CD8-positive, alpha-beta memory T cell (primary cell): ENCODE measurements at regions not wholly inside any gene's neighbourhood (a gene's known extent, or its start where the extent isn't known, plus 50 kb on each side); places are given as distances from the start of the nearest gene placed in this dataset.

Experiments used
- CTCF ChIA-PET: fragments of 350-600 bp; sonication (Branson Sonifier 250); formaldehyde crosslinking; loops from one replicate; lab custom pipeline; 2021; ENCODE audit warnings: antibody characterized with exemption; lab: Charles Lee
- POLR2A ChIA-PET: fragments of 350-600 bp; sonication (Branson Sonifier 250); formaldehyde crosslinking; loops from one replicate; lab custom pipeline; 2021; ENCODE audit warnings: antibody characterized with exemption; lab: Charles Lee
- DNase-seq, 5 donors: peaks; one replicate each; pipeline versions ENCODE4 v3.0.0 to v3.0.0-alpha.2; 2020 to 2022; ENCODE audit warnings: mixed read lengths in 1 of 5
- H3K27ac ChIP-seq: one replicate; pipeline ENCODE4 v1.7.0; 2013; ENCODE audit warnings: low read depth, mild to moderate bottlenecking, low read length, moderate library complexity
- H3K27me3 ChIP-seq: 2 replicates; pipeline ENCODE4 v1.7.0; 2013; ENCODE audit warnings: low read length, mild to moderate bottlenecking; ENCODE audit not compliant: insufficient read depth, poor library complexity, severe bottlenecking
- H3K36me3 ChIP-seq: 2 replicates; pipeline ENCODE4 v1.7.0; 2013; ENCODE audit warnings: mild to moderate bottlenecking, low read length, moderate library complexity; ENCODE audit not compliant: insufficient read depth
- H3K4me1 ChIP-seq: 2 replicates; pipeline ENCODE4 v1.7.0; 2013; ENCODE audit warnings: mild to moderate bottlenecking, low read length, moderate library complexity; ENCODE audit not compliant: insufficient read depth
- H3K4me3 ChIP-seq: 2 replicates; pipeline ENCODE4 v1.7.0; 2013; ENCODE audit warnings: mild to moderate bottlenecking, low read length
- H3K9me3 ChIP-seq: 2 replicates; pipeline ENCODE4 v1.7.0; 2013; ENCODE audit warnings: mild to moderate bottlenecking, low read length
- H3K27ac Mint-ChIP-seq, 8 donors: one replicate each; pipeline ENCODE4 v1.8.0; 2020 to 2021; ENCODE audit warnings: mixed read lengths in 8 of 8, mild to moderate bottlenecking in 6 of 8, inconsistent platforms in 3 of 8, moderate library complexity in 3 of 8
- H3K27me3 Mint-ChIP-seq, 2 donors: one replicate each; pipeline ENCODE4 v1.8.0; 2020 to 2021; ENCODE audit warnings: mixed read lengths in 2 of 2, mild to moderate bottlenecking in 1 of 2, moderate library complexity in 1 of 2
- H3K36me3 Mint-ChIP-seq, 3 donors: one replicate each; pipeline ENCODE4 v1.8.0; 2020 to 2021; ENCODE audit warnings: mixed read lengths in 3 of 3, inconsistent platforms in 1 of 3, mild to moderate bottlenecking in 1 of 3
- H3K4me1 Mint-ChIP-seq, 3 donors: one replicate each; pipeline ENCODE4 v1.8.0; 2020 to 2021; ENCODE audit warnings: mixed read lengths in 3 of 3, inconsistent platforms in 1 of 3, mild to moderate bottlenecking in 1 of 3
- H3K4me3 Mint-ChIP-seq, 7 donors: one replicate each; pipeline ENCODE4 v1.8.0; 2020 to 2021; ENCODE audit warnings: mixed read lengths in 7 of 7, mild to moderate bottlenecking in 6 of 7, moderate library complexity in 4 of 7, inconsistent platforms in 2 of 7
- H3K9me3 Mint-ChIP-seq, 5 donors: one replicate each; pipeline ENCODE4 v1.8.0; 2020 to 2022; ENCODE audit warnings: mixed read lengths in 5 of 5, mild to moderate bottlenecking in 3 of 5, moderate library complexity in 2 of 5, inconsistent platforms in 1 of 5

DNA sequence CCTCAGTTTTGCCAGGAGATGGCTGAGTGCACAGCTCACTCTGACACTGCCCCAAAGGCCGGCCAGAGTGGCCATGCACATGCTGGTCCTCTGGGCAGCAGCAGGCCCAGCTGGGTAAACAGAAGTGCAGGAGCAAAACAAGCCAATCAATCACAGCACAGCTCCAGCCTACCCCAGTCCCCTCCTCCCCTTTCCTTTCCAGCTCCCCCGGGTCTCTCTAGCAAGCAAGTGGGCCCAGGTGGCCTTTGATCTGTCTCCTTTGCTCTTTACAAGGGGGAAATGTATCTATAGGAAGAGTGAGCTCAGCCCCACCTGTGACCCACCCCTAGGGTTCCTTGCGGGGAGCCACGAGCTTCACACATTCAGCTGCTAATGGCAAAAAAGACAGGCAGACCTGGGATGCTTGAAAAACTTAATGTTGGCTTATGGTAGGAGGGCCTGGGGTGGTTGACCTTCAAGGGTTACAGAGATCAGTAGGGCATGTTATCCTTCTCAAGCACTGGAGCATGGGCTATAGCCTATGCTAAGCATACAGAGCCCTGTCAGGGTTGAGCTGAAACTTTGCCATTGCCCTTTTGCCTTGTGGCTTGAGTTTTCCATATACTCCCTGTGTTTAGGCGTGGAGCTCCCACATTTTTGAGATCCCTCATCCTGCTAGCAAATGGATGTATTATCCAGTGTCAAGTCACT, 57.8 kb upstream of the PLAC1 start:
- H3K9me3 ChIP-seq, result no peaks in the 10 kb centered on the region
- DNase-seq, result no peak
- no peak overlapping the region for H3K27ac ChIP-seq
- POLR2A ChIA-PET, result no interaction called here
- no peak overlapping the region for H3K4me3 ChIP-seq
- CTCF ChIA-PET, result no interaction called here
- H3K36me3 Mint-ChIP-seq, result no peaks in the 10 kb centered on the region
- peaks cover 6 to 10% (median 10%) of the 10 kb centered on the region in 3 donors for H3K4me1 Mint-ChIP-seq
- H3K4me3 Mint-ChIP-seq, result no peak overlapping the region
- peaks cover 0 to 11% of the 10 kb centered on the region in 2 donors for H3K27me3 Mint-ChIP-seq
- H3K27me3 ChIP-seq, result no peaks in the 10 kb centered on the region
- H3K9me3 Mint-ChIP-seq, result no peaks in the 10 kb centered on the region
- no peaks in the 10 kb centered on the region for H3K4me1 ChIP-seq
- H3K36me3 ChIP-seq, result no peaks in the 10 kb centered on the region
- H3K27ac Mint-ChIP-seq, result peak overlapping the region in 1 of 8 donors; percentile 61

DNA sequence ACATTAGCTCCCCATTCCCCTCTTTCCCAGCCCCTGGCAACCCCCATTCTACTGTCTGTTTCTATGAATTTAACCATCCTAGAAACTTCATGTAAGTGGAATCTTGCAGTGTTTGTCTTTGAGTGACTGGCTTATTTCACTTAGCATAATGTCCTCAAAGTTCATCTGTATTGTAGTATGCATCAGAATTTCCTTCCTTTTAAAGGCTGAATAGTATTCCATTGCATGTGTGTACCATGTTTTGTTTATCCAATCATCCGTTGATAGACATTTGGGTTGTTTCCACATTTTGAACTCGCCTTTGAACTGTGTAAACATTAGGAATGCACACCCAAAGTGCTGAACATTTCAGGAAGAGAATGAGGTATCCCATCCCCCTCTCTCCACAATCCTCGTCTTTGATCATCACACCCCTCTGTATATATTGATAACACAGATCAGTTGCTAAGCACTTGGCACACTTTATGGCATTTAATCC, 56.4 kb upstream of the PLAC1 start:
- POLR2A ChIA-PET, result no interaction called here
- peaks cover 0 to 11% of the 10 kb centered on the region in 2 donors for H3K27me3 Mint-ChIP-seq
- no peak overlapping the region for H3K27ac ChIP-seq
- no peak overlapping the region for H3K27ac Mint-ChIP-seq
- H3K36me3 Mint-ChIP-seq, result no peaks in the 10 kb centered on the region
- no peaks in the 10 kb centered on the region for H3K36me3 ChIP-seq
- no peak for DNase-seq
- H3K4me3 ChIP-seq, result no peak overlapping the region
- H3K9me3 ChIP-seq, result no peaks in the 10 kb centered on the region
- peaks cover 6 to 10% (median 10%) of the 10 kb centered on the region in 3 donors for H3K4me1 Mint-ChIP-seq
- H3K27me3 ChIP-seq, result no peaks in the 10 kb centered on the region
- CTCF ChIA-PET, result no interaction called here
- H3K4me3 Mint-ChIP-seq, result no peak overlapping the region
- no peaks in the 10 kb centered on the region for H3K4me1 ChIP-seq
- H3K9me3 Mint-ChIP-seq, result no peaks in the 10 kb centered on the region

DNA sequence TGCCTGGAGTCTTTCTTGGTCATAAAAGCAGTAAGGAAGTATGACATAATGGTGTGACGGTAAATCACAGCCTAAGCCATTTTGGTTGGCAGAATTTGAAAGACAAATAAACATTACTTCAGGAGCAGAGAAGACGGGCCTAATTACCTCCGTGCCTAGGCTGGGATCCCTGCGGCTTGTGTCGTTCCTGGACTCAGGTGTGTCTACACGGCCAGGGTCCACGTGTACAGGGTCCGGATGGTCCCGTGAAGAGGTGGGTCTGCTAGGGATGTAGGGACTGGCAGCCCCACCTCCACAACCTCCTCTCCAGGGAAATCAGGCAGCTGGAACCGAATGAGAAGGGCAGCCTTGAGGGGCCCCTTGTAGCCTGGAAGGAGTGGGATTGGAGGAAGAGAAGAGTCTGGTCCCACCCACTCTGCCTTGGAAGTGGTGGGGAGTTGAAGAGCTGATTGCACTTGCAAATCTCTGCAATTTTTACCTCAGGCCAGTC, 55.4 kb upstream of the PLAC1 start:
- H3K4me3 Mint-ChIP-seq, result no peak overlapping the region
- Histone ChIP-seq H3K27ac (no peak overlapping the region), H3K27me3 (no peaks in the 10 kb centered on the region), H3K9me3 (no peaks in the 10 kb centered on the region), H3K4me3 (no peak overlapping the region), H3K4me1 (no peaks in the 10 kb centered on the region), H3K36me3 (no peaks in the 10 kb centered on the region)
- H3K9me3 Mint-ChIP-seq, result no peaks in the 10 kb centered on the region
- POLR2A ChIA-PET, result no interaction called here
- H3K36me3 Mint-ChIP-seq, result no peaks in the 10 kb centered on the region
- H3K27ac Mint-ChIP-seq, result no peak overlapping the region
- peaks cover 0 to 11% of the 10 kb centered on the region in 2 donors for H3K27me3 Mint-ChIP-seq
- peaks cover 2 to 5% (median 5%) of the 10 kb centered on the region in 3 donors for H3K4me1 Mint-ChIP-seq
- CTCF ChIA-PET, result no interaction called here
- no peak for DNase-seq

DNA sequence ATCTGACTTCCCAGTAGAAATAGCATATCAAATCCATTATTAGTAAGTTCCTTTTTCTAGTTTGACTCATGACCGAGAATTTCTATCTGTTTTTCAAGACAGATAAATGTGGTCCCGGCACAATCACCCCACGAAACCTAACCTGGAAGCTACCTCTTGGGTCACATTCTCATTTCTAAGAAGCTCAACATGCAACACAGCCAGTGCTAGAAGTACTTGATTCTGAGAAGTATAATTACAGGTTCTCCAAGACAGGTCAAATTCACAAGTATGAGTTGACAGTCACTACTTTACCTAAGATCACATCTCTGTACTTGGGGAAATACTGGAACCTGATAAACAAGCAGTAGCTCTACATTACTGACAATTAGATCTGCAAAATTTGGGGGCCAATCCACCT, 54.0 kb upstream of the PLAC1 start:
- no peak overlapping the region for H3K4me3 Mint-ChIP-seq
- Histone ChIP-seq H3K36me3 (no peaks in the 10 kb centered on the region), H3K27me3 (no peaks in the 10 kb centered on the region), H3K27ac (no peak overlapping the region), H3K4me3 (no peak overlapping the region), H3K4me1 (no peaks in the 10 kb centered on the region), H3K9me3 (no peaks in the 10 kb centered on the region)
- no peaks in the 10 kb centered on the region for H3K9me3 Mint-ChIP-seq
- no peaks in the 10 kb centered on the region for H3K36me3 Mint-ChIP-seq
- ChIA-PET CTCF (no interaction called here), POLR2A (no interaction called here)
- H3K27me3 Mint-ChIP-seq, result peaks cover 0 to 11% of the 10 kb centered on the region in 2 donors
- no peaks in the 10 kb centered on the region for H3K4me1 Mint-ChIP-seq
- no peak for DNase-seq
- H3K27ac Mint-ChIP-seq, result no peak overlapping the region

DNA sequence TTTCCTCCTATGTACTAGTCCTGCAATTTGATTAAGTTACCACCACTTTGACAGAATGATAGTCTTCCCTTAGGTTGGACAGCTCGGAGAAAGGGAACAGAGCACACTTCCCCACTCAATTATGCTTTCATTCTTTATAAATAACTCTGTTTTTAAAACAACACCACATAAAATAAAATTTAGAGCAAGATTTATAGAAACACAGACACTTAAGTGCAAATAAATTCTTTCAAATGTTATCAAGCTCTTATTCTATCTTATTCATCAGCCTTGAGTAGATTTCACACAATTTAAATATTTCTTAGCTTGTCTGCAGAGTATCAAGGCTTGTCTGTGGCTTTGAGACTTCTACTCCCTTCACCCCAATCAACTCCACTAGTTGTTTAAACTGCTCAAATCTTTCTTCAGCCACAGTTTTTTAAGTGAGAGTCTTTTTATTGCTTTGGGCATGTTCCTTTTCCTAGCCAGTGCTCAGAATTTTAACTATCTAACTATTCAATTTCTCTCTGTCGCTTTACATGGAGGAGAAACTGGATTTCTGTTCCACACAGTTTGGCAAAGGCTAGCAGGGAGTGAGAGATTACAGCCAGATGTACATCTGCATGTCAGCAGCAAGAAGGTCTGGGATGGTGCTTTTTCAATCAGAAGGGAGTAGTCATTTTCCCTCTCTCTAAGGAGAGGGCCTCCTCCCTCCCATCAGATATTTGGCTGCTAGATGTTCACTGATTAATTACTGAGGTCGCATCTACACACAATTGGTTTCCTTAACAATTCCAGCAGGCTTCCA, 53.1 kb upstream of the PLAC1 start:
- ChIA-PET CTCF (no interaction called here), POLR2A (no interaction called here)
- DNase-seq, result no peak

More for the DNA sequence above, 53.1 kb upstream of the PLAC1 start:
- H3K9me3 Mint-ChIP-seq, result no peaks in the 10 kb centered on the region
- Histone ChIP-seq H3K9me3 (no peaks in the 10 kb centered on the region), H3K27ac (no peak overlapping the region), H3K27me3 (no peaks in the 10 kb centered on the region), H3K4me1 (no peaks in the 10 kb centered on the region), H3K4me3 (no peak overlapping the region), H3K36me3 (no peaks in the 10 kb centered on the region)
- H3K36me3 Mint-ChIP-seq, result no peaks in the 10 kb centered on the region
- H3K27ac Mint-ChIP-seq, result peak overlapping the region in 1 of 8 donors; percentile 19
- no peaks in the 10 kb centered on the region for H3K4me1 Mint-ChIP-seq
- peaks cover 0 to 9% of the 10 kb centered on the region in 2 donors for H3K27me3 Mint-ChIP-seq
- no peak overlapping the region for H3K4me3 Mint-ChIP-seq
